Limb (tissue), 2 donors: ENCODE measurements at regions not wholly inside any gene's neighbourhood (a gene's known extent, or its start where the extent isn't known, plus 50 kb on each side); places are given as distances from the start of the nearest gene placed in this dataset.

Source experiments
- DNase-seq, 2 donors: peaks; one replicate each; pipeline ENCODE4 v3.0.0-alpha.2; 2016; ENCODE audit errors: extremely low spot score in 2 of 2

- DNase-seq = no peak
These were observed 206.2 kb downstream of the FSCB start for GRCh38 chr14:44300916-44301315.

- DNase-seq = no peak
These were observed 209.6 kb downstream of the FSCB start for GRCh38 chr14:44297437-44297836.

GRCh38 chr14:44291366-44291915, 215.6 kb downstream of the FSCB start:
- no peak for DNase-seq

- DNase-seq = no peak
These were observed 219.2 kb downstream of the FSCB start for GRCh38 chr14:44287858-44288257.

GRCh38 chr14:44286201-44286600, 220.9 kb downstream of the FSCB start:
- DNase-seq = no peak

GRCh38 chr14:44283836-44284235, 223.2 kb downstream of the FSCB start:
- no peak for DNase-seq

- DNase-seq = no peak
These were observed 227.7 kb downstream of the FSCB start for GRCh38 chr14:44279357-44279756.

- no peak for DNase-seq
These were observed 235.4 kb downstream of the FSCB start for GRCh38 chr14:44271637-44272036.

GRCh38 chr14:44271006-44271405, 236.1 kb downstream of the FSCB start:
- no peak for DNase-seq

- DNase-seq = no peak
These were observed 241.8 kb downstream of the FSCB start for GRCh38 chr14:44265246-44265645.

- DNase-seq = no peak
These were observed 291.4 kb downstream of the FSCB start for GRCh38 chr14:44215660-44216059.

GRCh38 chr14:44211718-44212117, 295.4 kb downstream of the FSCB start:
- no peak for DNase-seq

GRCh38 chr14:44204061-44204835, 302.8 kb downstream of the FSCB start:
- DNase-seq = no peak

GRCh38 chr14:44180975-44181374, 326.1 kb downstream of the FSCB start:
- DNase-seq = no peak

- no peak for DNase-seq
These were observed 336.5 kb downstream of the FSCB start for GRCh38 chr14:44170556-44170955.

GRCh38 chr14:44170101-44170500, 337.0 kb downstream of the FSCB start:
- DNase-seq = no peak

- no peak for DNase-seq
These were observed 338.5 kb downstream of the FSCB start for GRCh38 chr14:44168566-44168965.

GRCh38 chr14:44166611-44167010, 340.5 kb downstream of the FSCB start:
- no peak for DNase-seq

- DNase-seq = no peak
These were observed 341.1 kb downstream of the FSCB start for GRCh38 chr14:44165936-44166335.

GRCh38 chr14:44165286-44165685, 341.8 kb downstream of the FSCB start:
- no peak for DNase-seq

- DNase-seq = no peak
These were observed 343.1 kb downstream of the FSCB start for GRCh38 chr14:44163946-44164345.

- DNase-seq = no peak
These were observed 344.9 kb downstream of the FSCB start for GRCh38 chr14:44162197-44162596.

GRCh38 chr14:44154874-44155273, 352.2 kb downstream of the FSCB start:
- DNase-seq = no peak
